GM23338 (cell line): ENCODE measurements at regions not wholly inside any gene's neighbourhood (a gene's known extent, or its start where the extent isn't known, plus 50 kb on each side); places are given as distances from the start of the nearest gene placed in this dataset.

ENCODE experiments used
- ATAC-seq: fragments of 200-7000 bp; cut with Tn5 transposase; 3 replicates; pipeline ENCODE4 v1.9.1; 2020
- DNase-seq: peaks from one replicate; pipeline ENCODE4 v3.0.0-alpha.2; 2015; ENCODE audit warnings: low spot score
- H2AFZ ChIP-seq: fragments of 200-600 bp; sonication (generic); 2 replicates; pipeline ENCODE4 v1.8.0; 2016; ENCODE audit warnings: antibody characterized with exemption, mild to moderate bottlenecking, moderate library complexity
- H3F3A ChIP-seq: fragments of 200-600 bp; sonication (generic); replicated peaks from 2 replicates; pipeline ENCODE4 v1.8.0; 2017; ENCODE audit warnings: antibody characterized with exemption, mixed run types, low read depth
- H3K27ac ChIP-seq: fragments of 200-600 bp; sonication (generic); 2 replicates; pipeline ENCODE4 v1.6.1; 2016; ENCODE audit warnings: low read depth
- H3K27me3 ChIP-seq: fragments of 200-600 bp; sonication (generic); 2 replicates; pipeline ENCODE4 v1.8.0; 2016; ENCODE audit warnings: mild to moderate bottlenecking, mixed run types, moderate library complexity; ENCODE audit not compliant: insufficient read depth
- H3K36me3 ChIP-seq: fragments of 200-600 bp; sonication (generic); 2 replicates; pipeline ENCODE4 v1.8.0; 2016; ENCODE audit warnings: mild to moderate bottlenecking; ENCODE audit not compliant: insufficient read depth
- H3K4me1 ChIP-seq: fragments of 200-600 bp; sonication (generic); 2 replicates; pipeline ENCODE4 v1.8.0; 2016; ENCODE audit warnings: mild to moderate bottlenecking, moderate library complexity; ENCODE audit not compliant: insufficient read depth
- H3K4me2 ChIP-seq: fragments of 200-600 bp; sonication (generic); 2 replicates; pipeline ENCODE4 v1.7.1; 2017; ENCODE audit warnings: mixed run types
- H3K4me3 ChIP-seq: fragments of 200-600 bp; sonication (generic); 2 replicates; pipeline ENCODE4 v1.6.1; 2016; ENCODE audit warnings: mixed run types
- H3K79me2 ChIP-seq: fragments of 200-600 bp; sonication (generic); replicated peaks from 2 replicates; pipeline ENCODE4 v1.8.0; 2017; ENCODE audit warnings: mild to moderate bottlenecking; ENCODE audit not compliant: insufficient read depth
- H3K9me2 ChIP-seq: fragments of 200-600 bp; sonication (generic); 2 replicates; pipeline ENCODE4 v1.8.0; 2017; ENCODE audit not compliant: insufficient read depth
- H4K20me1 ChIP-seq: fragments of 200-600 bp; sonication (generic); replicated peaks from 2 replicates; pipeline ENCODE4 v1.8.0; 2017; ENCODE audit warnings: mild to moderate bottlenecking; ENCODE audit not compliant: insufficient read depth
- H3K27ac Mint-ChIP-seq: 2 replicates; pipeline ENCODE4 v1.8.0; 2020; ENCODE audit warnings: inconsistent platforms, mild to moderate bottlenecking, moderate library complexity, mixed read lengths
- H3K27me3 Mint-ChIP-seq: 3 replicates; pipeline ENCODE4 v1.8.0; 2022; ENCODE audit warnings: low read depth, mild to moderate bottlenecking, moderate library complexity, mixed read lengths, inconsistent platforms; ENCODE audit not compliant: insufficient read depth, poor library complexity
- H3K36me3 Mint-ChIP-seq: 3 replicates; pipeline ENCODE4 v1.8.0; 2021; ENCODE audit warnings: low read depth, mild to moderate bottlenecking, inconsistent platforms, moderate library complexity, mixed read lengths
- H3K4me1 Mint-ChIP-seq: 3 replicates; pipeline ENCODE4 v1.8.0; 2020; ENCODE audit warnings: mild to moderate bottlenecking, inconsistent platforms, mixed read lengths
- H3K4me3 Mint-ChIP-seq: 3 replicates; pipeline ENCODE4 v1.8.0; 2021; ENCODE audit warnings: moderate library complexity, mild to moderate bottlenecking, inconsistent platforms, mixed read lengths
- H3K9me3 Mint-ChIP-seq: 3 replicates; pipeline ENCODE4 v1.8.0; 2020; ENCODE audit warnings: moderate library complexity, mild to moderate bottlenecking, inconsistent platforms, mixed read lengths
- CREB1 ChIP-seq: fragments of 250-450 bp; sonication (Bioruptor Pico); IDR thresholded peaks from 2 replicates; pipeline ENCODE4 v1.5.0; 2020; ENCODE audit warnings: low read depth, mild to moderate bottlenecking, moderate library complexity
- ETS1 ChIP-seq: IDR thresholded peaks from 2 replicates; pipeline ENCODE4 v1.6.1; 2016; ENCODE audit warnings: antibody characterized with exemption
- EZH2 ChIP-seq: fragments of 200-600 bp; sonication (generic); IDR thresholded peaks from one replicate; pipeline ENCODE4 v1.8.0; 2017; ENCODE audit warnings: antibody characterized with exemption, mild to moderate bottlenecking, low read depth; ENCODE audit not compliant: unreplicated experiment
- EZH2phosphoT487 ChIP-seq: fragments of 200-600 bp; sonication (generic); IDR thresholded peaks from one replicate; pipeline ENCODE4 v1.8.1; 2018; ENCODE audit warnings: antibody characterized with exemption; ENCODE audit not compliant: unreplicated experiment
- JUNB ChIP-seq: IDR thresholded peaks from one replicate; pipeline ENCODE4 v1.6.1; 2016; ENCODE audit warnings: antibody characterized with exemption; ENCODE audit not compliant: unreplicated experiment
- POLR2AphosphoS5 ChIP-seq: IDR thresholded peaks from 2 replicates; pipeline ENCODE4 v1.6.1; 2016; ENCODE audit warnings: antibody characterized with exemption, low read depth
- REST ChIP-seq: IDR thresholded peaks from one replicate; pipeline ENCODE4 v1.6.1; 2018; ENCODE audit warnings: antibody characterized with exemption; ENCODE audit not compliant: unreplicated experiment
- STAT1 ChIP-seq: IDR thresholded peaks from one replicate; pipeline ENCODE4 v1.6.1; 2016; ENCODE audit warnings: antibody characterized with exemption; ENCODE audit not compliant: unreplicated experiment
- ZNF114 ChIP-seq: fragments of 250-450 bp; sonication (Bioruptor Pico); IDR thresholded peaks from 2 replicates; pipeline ENCODE4 v1.5.0; 2020; ENCODE audit warnings: mild to moderate bottlenecking, moderate library complexity
- ZNF331 ChIP-seq: fragments of 250-450 bp; sonication (Bioruptor Pico); IDR thresholded peaks from 2 replicates; pipeline ENCODE4 v1.5.0; 2020; ENCODE audit warnings: low read depth, mild to moderate bottlenecking, moderate library complexity
- ZNF462 ChIP-seq: fragments of 250-450 bp; sonication (Bioruptor Pico); IDR thresholded peaks from 2 replicates; pipeline ENCODE4 v1.5.0; 2020; ENCODE audit warnings: mild to moderate bottlenecking, moderate library complexity

- no peak overlapping the region for H3K4me3 Mint-ChIP-seq
- H3K27me3 ChIP-seq, result no peaks in the 10 kb centered on the region
- H3K27ac Mint-ChIP-seq, result no peak overlapping the region
These were observed 76.9 kb upstream of the IGSF10 start for GRCh38 chr3:151537726-151538125.

More at GRCh38 chr3:151537726-151538125, 76.9 kb upstream of the IGSF10 start:
- H3K27ac ChIP-seq, result no peak overlapping the region
- H3K4me3 ChIP-seq, result no peak overlapping the region
- H4K20me1 ChIP-seq, result no peaks in the 10 kb centered on the region
- no peak overlapping the region for H3K4me2 ChIP-seq
- no peak for ATAC-seq
- no peak overlapping the region; the same call in 1 of the 2 replicates for H2AFZ ChIP-seq
- peaks cover 2% of the 10 kb centered on the region for H3K27me3 Mint-ChIP-seq
- no peaks in the 10 kb centered on the region for H3K79me2 ChIP-seq
- no peaks in the 10 kb centered on the region; the same call in 2 of the 3 replicates for H3K9me3 Mint-ChIP-seq
- TF ChIP-seq CREB1 (CRISPR knock-in tag), result no peak
- no peak for TF ChIP-seq ZNF462 (CRISPR knock-in tag)
- TF ChIP-seq ZNF331 (CRISPR knock-in tag), result no peak
- TF ChIP-seq EZH2, result no peak
- TF ChIP-seq ZNF114 (CRISPR knock-in tag), result no peak
- no peak for TF ChIP-seq EZH2phosphoT487
- no peak for TF ChIP-seq JUNB
- no peak for TF ChIP-seq REST
- TF ChIP-seq POLR2AphosphoS5, result no peak
- TF ChIP-seq ETS1, result no peak
- no peak for TF ChIP-seq STAT1
- H3K9me2 ChIP-seq, result no peaks in the 10 kb centered on the region
- no peak for DNase-seq
- H3K36me3 Mint-ChIP-seq, result peaks cover 3% of the 10 kb centered on the region; the same call in 1 of the 3 replicates
- H3K4me1 ChIP-seq, result peaks cover 11% of the 10 kb centered on the region
- H3K4me1 Mint-ChIP-seq, result peaks cover 29% of the 10 kb centered on the region
- H3K36me3 ChIP-seq, result no peaks in the 10 kb centered on the region
- H3F3A ChIP-seq, result no peaks in the 10 kb centered on the region
